Right lobe of liver (tissue), 6 donors: ENCODE measurements at regions not wholly inside any gene's neighbourhood (a gene's known extent, or its start where the extent isn't known, plus 50 kb on each side); places are given as distances from the start of the nearest gene placed in this dataset.
"Not testable (repeated sequence)": the region's sequence is repeated elsewhere in the genome, so short reads cannot be mapped to it uniquely, and the experiment has no call there.

Experiments
- ATAC-seq, 4 donors: fragments of 200-7000 bp; cut with Tn5 transposase; one replicate each; pipeline ENCODE4 v1.9.1; 2020; ENCODE audit warnings: mild to moderate bottlenecking in 4 of 4, moderate library complexity in 4 of 4
- DNase-seq, 3 donors: peaks; one replicate each; pipeline ENCODE4 v3.0.0-alpha.2; 2020
- H3K27ac ChIP-seq, 3 donors: fragments of 200-600 bp; one replicate each; pipeline ENCODE4 v1.8.0; 2022
- H3K27me3 ChIP-seq, 2 donors: fragments of 200-600 bp; one replicate each; pipeline ENCODE4 v1.8.0; 2022
- H3K36me3 ChIP-seq, 4 donors: fragments of 200-600 bp; sonication (generic) in 1 of 4; one replicate each; pipeline versions ENCODE4 v1.5.1 to v1.8.0; 2017 to 2022; ENCODE audit warnings: control low read depth in 1 of 4
- H3K4me1 ChIP-seq, 4 donors: fragments of 200-600 bp; sonication (generic) in 1 of 4; one replicate each; pipeline versions ENCODE4 v1.5.1 to v1.8.0; 2017 to 2022; ENCODE audit warnings: control low read depth in 1 of 4
- H3K4me3 ChIP-seq, 3 donors: fragments of 200-600 bp; one replicate each; pipeline ENCODE4 v1.8.0; 2022
- H3K9me3 ChIP-seq, 4 donors: fragments of 200-600 bp; sonication (generic) in 1 of 4; one replicate each; pipeline versions ENCODE4 v1.5.1 to v1.8.0; 2017 to 2022; ENCODE audit warnings: control low read depth in 1 of 4
- POLR2A ChIP-seq: fragments of 450-650 bp; IDR thresholded peaks from one replicate; pipeline ENCODE4 v1.6.1; 2017; ENCODE audit warnings: antibody characterized with exemption, mild to moderate bottlenecking
- WGBS: methylation state at CpG from one replicate; pipeline ENCODE4 v1.1.6; 2018; ENCODE audit warnings: low coverage, low lambda C conversion rate; ENCODE audit not compliant: insufficient coverage; ENCODE audit errors: missing lambda C conversion rate; 5-methylcytosine and 5-hydroxymethylcytosine counted together
- intact Hi-C, 2 donors: fragments of 100-400 bp; cut with DNase I; formaldehyde crosslinking; loops; one replicate each; pipeline versions ENCODE4 v1.11.2 to v1.14.1; 2022
- TF ChIP-seq, protein P1 (sequence below), 4 donors: fragments of 200-600 bp in 3 of 4; fragments of 450-650 bp in 1 of 4; IDR thresholded peaks; one replicate each; pipeline versions ENCODE4 v1.5.1 to v1.8.0; 2016 to 2022; ENCODE audit warnings: antibody characterized with exemption in 4 of 4, mild to moderate bottlenecking in 2 of 4
- donor health status: DM: no; HTN: yes; CAD: no.
- donor health status: DM: no; HTN: no; CAD: no.
- donor health status: DM: no; HTN: no; CAD: no.
- donor health status: DM: no; HTN: yes; CAD: no.
- donor health status: DM: no; HTN: yes; CAD: no.

DNA sequence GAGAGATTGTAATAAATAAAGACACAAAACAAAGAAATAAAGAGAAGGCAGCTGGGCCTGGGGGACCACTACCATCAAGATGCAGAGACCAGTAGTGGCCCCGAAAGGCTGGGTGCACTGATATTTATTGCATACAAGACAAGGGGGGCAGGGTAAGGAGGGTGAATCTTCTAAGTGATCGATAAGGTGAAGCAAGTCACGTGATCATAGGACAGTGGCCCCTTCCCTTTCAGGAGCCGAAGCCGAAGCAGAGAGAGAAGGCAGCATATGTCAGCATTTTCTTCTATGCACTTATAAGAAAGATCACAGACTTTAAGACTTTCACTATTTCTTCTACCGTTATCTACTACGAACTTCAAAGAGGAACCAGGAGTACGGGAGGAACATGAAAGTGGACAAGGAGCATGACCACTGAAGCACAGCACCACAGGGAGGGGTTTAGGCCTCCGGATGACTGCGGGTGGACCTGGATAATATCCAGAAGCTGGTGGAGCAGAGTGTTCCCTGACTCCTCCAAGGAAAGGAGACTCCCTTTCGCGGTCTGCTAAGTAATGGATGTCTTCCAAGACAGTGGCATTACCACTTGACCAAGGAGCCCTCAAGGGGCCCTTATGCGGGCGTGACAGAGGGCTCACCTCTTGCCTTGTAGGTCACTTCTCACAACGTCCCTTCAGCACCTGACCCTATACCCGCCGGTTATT, 126.4 kb downstream of the RBM46 start:
- H3K36me3 ChIP-seq, ATAC-seq, H3K4me1 ChIP-seq, H3K27me3 ChIP-seq, H3K4me3 ChIP-seq, H3K9me3 ChIP-seq, intact Hi-C loops, H3K27ac ChIP-seq, DNase-seq: not testable (repeated sequence)
- WGBS: 73% methylated on average over 13 of the region's 17 CpGs

DNA sequence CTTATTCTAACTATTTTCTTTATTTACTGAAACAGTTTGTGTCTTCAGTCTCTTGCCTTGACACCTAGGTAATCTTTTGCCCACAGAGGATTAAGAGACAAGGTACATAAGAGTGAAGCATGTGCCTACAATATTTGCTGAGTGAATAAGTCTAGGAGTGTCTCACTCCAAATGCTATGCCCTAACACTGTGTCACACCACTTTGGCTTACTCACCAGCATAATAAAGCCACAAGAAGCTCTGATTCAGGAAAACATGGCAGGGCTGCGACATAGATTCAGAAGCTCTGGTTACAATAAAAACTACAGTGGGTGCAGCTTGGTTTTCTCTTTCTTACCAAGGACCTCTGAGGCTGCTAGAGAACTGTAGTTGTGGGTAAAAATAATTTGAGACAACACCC, 127.1 kb downstream of the RBM46 start:
- WGBS: 80% methylated on average over 1 of the region's 1 CpG
- no peak for ATAC-seq
- TF ChIP-seq POLR2A: no peak
- TF ChIP-seq, protein P1, sequence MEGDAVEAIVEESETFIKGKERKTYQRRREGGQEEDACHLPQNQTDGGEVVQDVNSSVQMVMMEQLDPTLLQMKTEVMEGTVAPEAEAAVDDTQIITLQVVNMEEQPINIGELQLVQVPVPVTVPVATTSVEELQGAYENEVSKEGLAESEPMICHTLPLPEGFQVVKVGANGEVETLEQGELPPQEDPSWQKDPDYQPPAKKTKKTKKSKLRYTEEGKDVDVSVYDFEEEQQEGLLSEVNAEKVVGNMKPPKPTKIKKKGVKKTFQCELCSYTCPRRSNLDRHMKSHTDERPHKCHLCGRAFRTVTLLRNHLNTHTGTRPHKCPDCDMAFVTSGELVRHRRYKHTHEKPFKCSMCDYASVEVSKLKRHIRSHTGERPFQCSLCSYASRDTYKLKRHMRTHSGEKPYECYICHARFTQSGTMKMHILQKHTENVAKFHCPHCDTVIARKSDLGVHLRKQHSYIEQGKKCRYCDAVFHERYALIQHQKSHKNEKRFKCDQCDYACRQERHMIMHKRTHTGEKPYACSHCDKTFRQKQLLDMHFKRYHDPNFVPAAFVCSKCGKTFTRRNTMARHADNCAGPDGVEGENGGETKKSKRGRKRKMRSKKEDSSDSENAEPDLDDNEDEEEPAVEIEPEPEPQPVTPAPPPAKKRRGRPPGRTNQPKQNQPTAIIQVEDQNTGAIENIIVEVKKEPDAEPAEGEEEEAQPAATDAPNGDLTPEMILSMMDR (IDR thresholded peaks at IDR 0.05): no peak
- no peak overlapping the region for H3K4me3 ChIP-seq
- H3K4me1 ChIP-seq: no peaks in the 10 kb centered on the region
- intact Hi-C loops: no loop called here
- DNase-seq: no peak
- H3K36me3 ChIP-seq: no peaks in the 10 kb centered on the region
- no peaks in the 10 kb centered on the region for H3K9me3 ChIP-seq
- H3K27me3 ChIP-seq: no peaks in the 10 kb centered on the region
- no peak overlapping the region for H3K27ac ChIP-seq

DNA sequence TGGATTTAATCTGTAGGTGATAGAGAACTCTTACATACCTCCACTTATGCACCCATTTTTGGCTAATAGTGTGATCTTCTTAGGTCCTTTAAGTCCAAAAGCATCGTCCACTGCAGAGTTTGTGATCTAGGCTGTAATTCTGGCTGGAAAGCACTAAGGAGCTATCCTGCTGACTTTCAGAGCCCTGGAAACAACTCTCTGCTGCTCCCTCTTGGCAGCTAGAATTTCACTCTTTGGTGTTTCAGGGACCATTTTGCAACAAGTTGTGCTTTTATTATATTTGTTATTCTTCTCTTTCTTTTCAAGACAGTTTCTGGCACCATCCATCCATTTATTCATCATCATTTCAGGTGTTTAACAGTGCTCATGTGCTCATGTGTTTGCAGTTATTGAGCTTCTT, 130.0 kb downstream of the RBM46 start:
- Histone ChIP-seq H3K36me3 (no peaks in the 10 kb centered on the region), H3K4me1 (no peaks in the 10 kb centered on the region), H3K27ac (no peak overlapping the region), H3K9me3 (no peaks in the 10 kb centered on the region), H3K4me3 (no peak overlapping the region), H3K27me3 (no peaks in the 10 kb centered on the region)
- ATAC-seq (no peak), DNase-seq (no peak)
- TF ChIP-seq POLR2A: no peak
- TF ChIP-seq, protein P1 (IDR thresholded peaks at IDR 0.05): peak in 2 of 4 donors; percentile 5 to 20
- intact Hi-C loops: no loop called here
- WGBS: no CpG with 5 or more reads among the region's 1 CpG

DNA sequence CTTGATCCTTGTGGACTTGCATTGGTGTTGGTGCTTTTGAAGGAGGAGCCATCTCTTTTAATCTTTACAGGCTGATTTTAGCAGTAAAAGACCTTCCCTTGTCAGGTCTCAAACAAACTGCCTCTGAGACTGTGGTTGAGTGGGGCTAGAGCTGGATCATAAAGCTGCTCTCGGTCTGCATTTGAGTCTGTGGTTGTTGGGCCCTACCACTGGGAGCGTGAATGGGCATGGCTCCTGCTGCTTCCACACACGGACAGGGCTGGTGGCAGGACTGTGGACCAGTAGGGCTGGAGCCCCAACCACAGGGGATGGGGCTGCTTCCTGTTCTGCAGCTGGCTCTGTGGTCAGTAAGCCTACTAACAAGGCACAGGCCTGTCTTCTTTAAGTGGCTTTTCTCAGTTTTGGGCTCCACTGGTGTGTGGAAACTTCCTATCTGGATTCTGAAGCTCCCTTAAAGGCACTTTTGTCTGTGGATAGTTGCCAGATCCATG, 130.6 kb downstream of the RBM46 start:
- no peak for ATAC-seq

DNA sequence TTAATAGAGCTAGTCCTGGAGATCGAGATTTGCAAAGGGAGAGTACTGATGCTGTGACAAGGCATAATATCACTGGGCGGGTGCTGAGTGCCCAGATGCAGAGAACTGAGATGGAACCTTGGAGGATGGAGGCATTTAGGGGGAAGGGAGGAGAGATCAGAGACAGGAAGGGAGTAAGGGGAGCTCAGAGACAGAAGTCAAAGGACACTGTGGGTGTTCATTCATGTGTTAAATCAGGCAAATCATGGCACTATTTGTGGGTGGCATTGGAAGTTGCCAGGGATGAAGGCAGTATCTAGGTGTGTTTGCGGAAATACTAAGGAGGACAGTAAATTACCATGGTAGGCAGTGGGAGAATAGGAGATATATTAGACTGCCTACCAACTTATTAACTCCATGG, 135.0 kb downstream of the RBM46 start:
- H3K36me3 ChIP-seq: no peaks in the 10 kb centered on the region
- 75% methylated on average over 3 of the region's 3 CpGs for whole genome bisulfite sequencing
- DNase-seq: no peak
- H3K4me1 ChIP-seq: no peaks in the 10 kb centered on the region
- no peaks in the 10 kb centered on the region for H3K27me3 ChIP-seq
- H3K9me3 ChIP-seq: no peaks in the 10 kb centered on the region
- no peak overlapping the region for H3K27ac ChIP-seq
- TF ChIP-seq POLR2A: no peak
- TF ChIP-seq, protein P1 (IDR thresholded peaks at IDR 0.05): no peak
- intact Hi-C loops: no loop called here
- H3K4me3 ChIP-seq: no peak overlapping the region
- ATAC-seq: no peak

More for the DNA sequence above, 130.6 kb downstream of the RBM46 start:
- no peaks in the 10 kb centered on the region for H3K36me3 ChIP-seq
- no peak overlapping the region for H3K4me3 ChIP-seq
- no peak for DNase-seq
- intact Hi-C loops: no loop called here
- no peaks in the 10 kb centered on the region for H3K9me3 ChIP-seq
- no peak overlapping the region for H3K27ac ChIP-seq
- WGBS: 35% methylated on average over 2 of the region's 3 CpGs
- no peaks in the 10 kb centered on the region for H3K4me1 ChIP-seq
- no peaks in the 10 kb centered on the region for H3K27me3 ChIP-seq
- no peak for TF ChIP-seq POLR2A
- TF ChIP-seq, protein P1 (IDR thresholded peaks at IDR 0.05): no peak
